Caco-2 (cell line): ENCODE measurements at regions not wholly inside any gene's neighbourhood (a gene's known extent, or its start where the extent isn't known, plus 50 kb on each side); places are given as distances from the start of the nearest gene placed in this dataset.
A peak's percentile ranks its signal among the peaks of the same experiment; 100 is the strongest.

ENCODE experiments used
- BruUV-seq: library from RNA; stranded (reverse); fragments of 400-500 nt; replicated peaks from 2 replicates; lab custom pipeline; 2021; lab: Mats Ljungman, UMichigan
- CTCF ChIA-PET: fragments of 300-600 bp; sonication (Branson Sonifier 250); formaldehyde crosslinking; loops from one replicate; lab custom pipeline; 2022; ENCODE audit warnings: antibody characterized with exemption; lab: Charles Lee
- POLR2A ChIA-PET: fragments of 300-600 bp; sonication (Branson Sonifier 250); formaldehyde crosslinking; loops from one replicate; lab custom pipeline; 2022; ENCODE audit warnings: antibody characterized with exemption; lab: Charles Lee
- DNase-seq, 2 experiments: peaks; one replicate each; pipeline versions ENCODE4 v3.0.0 to v3.0.0-alpha.2; 2020 to 2022
- H3K27me3 ChIP-seq: replicated peaks from 2 replicates; pipeline ENCODE4 v1.6.0; 2011; ENCODE audit warnings: low read length; ENCODE audit not compliant: control insufficient read depth, insufficient read depth
- H3K36me3 ChIP-seq: 2 replicates; pipeline ENCODE4 v1.5.1; 2011; ENCODE audit warnings: low read length; ENCODE audit not compliant: control insufficient read depth, insufficient read depth
- H3K4me1 ChIP-seq: fragments of 250-450 bp; sonication (Bioruptor Pico); 2 replicates; pipeline ENCODE4 v1.5.1; 2020; ENCODE audit warnings: mild to moderate bottlenecking
- H3K4me3 ChIP-seq: 2 replicates; pipeline ENCODE4 v1.5.1; 2011; ENCODE audit warnings: low read depth, mild to moderate bottlenecking, control low read depth, low read length
- H3K9me3 ChIP-seq: fragments of 250-450 bp; sonication (Bioruptor Pico); 2 replicates; pipeline ENCODE4 v1.5.1; 2020; ENCODE audit warnings: mild to moderate bottlenecking, moderate library complexity
- H3K27ac Mint-ChIP-seq: one replicate; pipeline ENCODE4 v1.8.0; 2022; ENCODE audit warnings: mixed read lengths; ENCODE audit not compliant: unreplicated experiment
- H3K27me3 Mint-ChIP-seq: one replicate; pipeline ENCODE4 v1.8.0; 2022; ENCODE audit warnings: mixed read lengths; ENCODE audit not compliant: insufficient read depth, unreplicated experiment
- H3K36me3 Mint-ChIP-seq: one replicate; pipeline ENCODE4 v1.8.0; 2022; ENCODE audit warnings: mild to moderate bottlenecking, mixed read lengths; ENCODE audit not compliant: insufficient read depth, unreplicated experiment
- H3K4me1 Mint-ChIP-seq: one replicate; pipeline ENCODE4 v1.8.0; 2022; ENCODE audit warnings: low read depth, mixed read lengths; ENCODE audit not compliant: unreplicated experiment
- H3K4me3 Mint-ChIP-seq: one replicate; pipeline ENCODE4 v1.8.0; 2022; ENCODE audit warnings: mild to moderate bottlenecking, moderate library complexity, mixed read lengths; ENCODE audit not compliant: unreplicated experiment
- H3K9me3 Mint-ChIP-seq: one replicate; pipeline ENCODE4 v1.8.0; 2022; ENCODE audit warnings: mixed read lengths; ENCODE audit not compliant: unreplicated experiment
- CTCF ChIP-seq, 2 experiments: fragments of 200-600 bp in 1 of 2; IDR thresholded peaks; 1 replicate in 1 of 2; 2 replicates in 1 of 2; pipeline versions ENCODE4 v1.5.1 to v1.8.0; 2011 to 2022; ENCODE audit warnings: antibody characterized with exemption in 1 of 2, control low read depth in 1 of 2, inconsistent platforms in 1 of 2, low read depth in 1 of 2, low read length in 1 of 2, mild to moderate bottlenecking in 1 of 2, moderate library complexity in 1 of 2; ENCODE audit not compliant: insufficient read depth in 1 of 2, severe bottlenecking in 1 of 2, unreplicated experiment in 1 of 2
- intact Hi-C: fragments of 100-400 bp; cut with micrococcal nuclease; formaldehyde crosslinking; loops from one replicate; pipeline ENCODE4 v1.10.0; 2022; ENCODE audit not compliant: unreplicated experiment

DNA sequence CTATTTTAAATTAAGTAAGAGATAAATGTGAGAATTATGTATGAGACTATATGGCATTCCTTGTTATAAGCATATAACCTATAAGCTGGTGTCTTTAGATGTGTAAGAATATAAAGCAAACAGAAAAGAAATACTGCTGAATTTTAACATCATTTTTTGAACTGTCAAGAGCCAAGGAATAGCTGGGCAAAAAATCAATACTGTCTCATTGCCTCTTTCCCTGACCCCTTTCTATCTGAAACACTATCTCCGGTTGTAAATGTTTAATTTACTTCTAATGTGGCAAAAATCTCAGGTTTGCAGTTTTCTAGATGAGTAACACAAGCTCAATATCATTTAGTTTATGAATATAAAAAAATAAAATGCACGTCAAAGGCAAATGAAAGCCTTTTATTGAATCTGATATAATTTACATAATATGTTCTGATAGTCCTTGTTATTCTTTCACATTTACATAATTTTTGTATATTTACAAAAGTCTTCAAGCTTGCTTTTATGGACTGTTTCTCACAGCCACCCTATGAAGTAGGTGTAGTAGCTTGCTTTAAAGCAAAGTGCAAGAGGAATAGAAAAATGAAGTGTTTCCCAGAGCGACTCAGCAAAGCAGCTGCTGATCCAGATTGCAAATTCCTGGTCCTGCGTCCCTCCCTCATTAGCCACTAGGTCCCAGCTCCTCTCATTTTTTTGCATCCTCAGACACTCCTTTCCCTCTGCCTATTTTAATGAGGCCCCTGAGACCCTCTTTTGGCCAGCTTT is 188.2 kb upstream of the RFC3 start:
- Mint-ChIP-seq H3K4me1 (peaks cover 16% of the 10 kb centered on the region), H3K36me3 (peaks cover 8% of the 10 kb centered on the region), H3K27ac (no peak overlapping the region), H3K9me3 (no peaks in the 10 kb centered on the region), H3K27me3 (no peaks in the 10 kb centered on the region), H3K4me3 (no peak overlapping the region)
- BruUV-seq: no TSS peak
- Histone ChIP-seq H3K36me3 (no peaks in the 10 kb centered on the region), H3K9me3 (no peaks in the 10 kb centered on the region), H3K27me3 (no peaks in the 10 kb centered on the region), H3K4me3 (no peak overlapping the region), H3K4me1 (peaks cover 21% of the 10 kb centered on the region)
- POLR2A ChIA-PET: no interaction called here
- intact Hi-C loops: no loop called here
- CTCF ChIA-PET: no interaction called here
- no peak for TF ChIP-seq CTCF (IDR thresholded peaks at IDR 0.05; ENCODE audit: insufficient read depth in 1 of 2, low read depth in 1 of 2, low read length in 1 of 2, severe bottlenecking in 1 of 2, unreplicated experiment in 1 of 2)
- DNase-seq: no peak

GRCh38 chr13:33633701-33634545 is 184.0 kb upstream of the RFC3 start:
- BruUV-seq: TSS peak; percentile 91
- CTCF ChIA-PET: interaction anchor here (0.7 to 1.0 kb wide), 2 partner anchors 43 to 91 kb away, joined by 3 read pairs; no protein-coding TSS in a partner anchor
- no peak for TF ChIP-seq CTCF (IDR thresholded peaks at IDR 0.05; ENCODE audit: insufficient read depth in 1 of 2, low read depth in 1 of 2, low read length in 1 of 2, severe bottlenecking in 1 of 2, unreplicated experiment in 1 of 2)
- peaks cover 8% of the 10 kb centered on the region for H3K36me3 Mint-ChIP-seq
- no peaks in the 10 kb centered on the region for H3K27me3 Mint-ChIP-seq
- peaks cover 20% of the 10 kb centered on the region for H3K4me1 Mint-ChIP-seq
- no peaks in the 10 kb centered on the region for H3K9me3 Mint-ChIP-seq
- H3K27ac Mint-ChIP-seq: peak overlapping the region; percentile 91
- H3K36me3 ChIP-seq: no peaks in the 10 kb centered on the region
- peaks cover 28% of the 10 kb centered on the region for H3K4me1 ChIP-seq
- no peak overlapping the region for H3K4me3 ChIP-seq
- intact Hi-C loops: loop anchor here (1.0 kb wide), 3 partner anchors 8 to 89 kb away; no protein-coding TSS in a partner anchor
- H3K9me3 ChIP-seq: no peaks in the 10 kb centered on the region
- peak in 1 of 2 experiments; percentile 62 for DNase-seq
- H3K4me3 Mint-ChIP-seq: peak overlapping the region; percentile 57
- no peaks in the 10 kb centered on the region for H3K27me3 ChIP-seq
- POLR2A ChIA-PET: interaction anchor here (0.7 kb wide), 1 partner anchor 69 kb away, joined by 3 read pairs; no protein-coding TSS in a partner anchor

DNA sequence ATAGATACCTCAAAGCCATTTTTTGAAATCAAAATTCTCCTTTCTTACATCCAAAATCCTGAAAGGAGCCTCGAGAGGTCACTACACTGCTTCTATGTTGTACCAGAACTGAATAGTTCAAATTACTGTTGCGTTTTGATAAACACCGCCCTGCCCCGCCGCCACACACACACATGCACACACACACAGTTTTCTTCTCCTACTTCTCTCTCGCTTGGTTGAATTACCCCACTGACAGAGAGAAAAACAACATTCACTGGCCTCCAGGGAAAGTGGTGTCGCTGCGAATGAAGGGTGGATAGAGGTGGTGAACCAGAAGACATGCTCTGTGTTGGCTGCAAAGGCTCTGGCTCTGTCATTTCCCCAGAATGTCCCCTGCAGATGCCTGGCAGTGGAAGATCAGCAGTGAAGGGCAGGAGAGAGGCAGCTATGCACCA is 183.4 kb upstream of the RFC3 start:
- H3K9me3 Mint-ChIP-seq: no peaks in the 10 kb centered on the region
- intact Hi-C loops: loop anchor here (1.0 kb wide), 3 partner anchors 8 to 89 kb away; no protein-coding TSS in a partner anchor
- H3K4me3 ChIP-seq: no peak overlapping the region
- H3K4me3 Mint-ChIP-seq: peak overlapping the region; percentile 57
- peak; percentile 62 to 64 for DNase-seq
- no peak for TF ChIP-seq CTCF (IDR thresholded peaks at IDR 0.05; ENCODE audit: insufficient read depth in 1 of 2, low read depth in 1 of 2, low read length in 1 of 2, severe bottlenecking in 1 of 2, unreplicated experiment in 1 of 2)
- peak overlapping the region; percentile 91 for H3K27ac Mint-ChIP-seq
- peaks cover 8% of the 10 kb centered on the region for H3K36me3 Mint-ChIP-seq
- no TSS peak for BruUV-seq
- H3K27me3 Mint-ChIP-seq: no peaks in the 10 kb centered on the region
- no peaks in the 10 kb centered on the region for H3K9me3 ChIP-seq
- H3K4me1 Mint-ChIP-seq: peaks cover 27% of the 10 kb centered on the region
- peaks cover 35% of the 10 kb centered on the region for H3K4me1 ChIP-seq
- no peaks in the 10 kb centered on the region for H3K27me3 ChIP-seq
- H3K36me3 ChIP-seq: no peaks in the 10 kb centered on the region
- ChIA-PET POLR2A (interaction anchor here (0.7 kb wide), 1 partner anchor 70 kb away, joined by 3 read pairs; no protein-coding TSS in a partner anchor), CTCF (interaction anchor here (0.7 to 1.0 kb wide), 2 partner anchors 43 to 90 kb away, joined by 3 read pairs; no protein-coding TSS in a partner anchor)
